ENCODE measurements at regions not wholly inside any gene's neighbourhood (a gene's known extent, or its start where the extent isn't known, plus 50 kb on each side); places are given as distances from the start of the nearest gene placed in this dataset.

- ChIA-PET CTCF (interaction anchor here (1.4 kb wide), 1 partner anchor 11 kb away, joined by 10 read pairs; no protein-coding TSS in a partner anchor), POLR2A (no interaction called here)
- Histone ChIP-seq H3K9me3 (replicated peaks; ENCODE audit: control insufficient read depth, insufficient read depth, low read length) (no peaks in the 10 kb centered on the region), H3K36me3 (ENCODE audit: control insufficient read depth in 2 of 2, extremely low read depth in 1 of 2, insufficient read depth in 2 of 2, low read length in 2 of 2) (no peaks in the 10 kb centered on the region), H3K79me2 (ENCODE audit: control insufficient read depth, insufficient read depth, low read length) (no peaks in the 10 kb centered on the region), H4K20me1 (replicated peaks; ENCODE audit: control insufficient read depth, extremely low read depth, insufficient read depth, low read length) (no peaks in the 10 kb centered on the region), H3K27ac (ENCODE audit: insufficient read depth, low read depth, low read length) (no peak overlapping the region), H3K4me3 (replicated peaks in 1 of 3; ENCODE audit: insufficient read depth in 1 of 3, low read depth in 1 of 3, low read length in 3 of 3) (no peak overlapping the region), H2AFZ (ENCODE audit: low read depth, low read length) (no peak overlapping the region), H3K9me1 (replicated peaks; ENCODE audit: control insufficient read depth, extremely low read depth, insufficient read depth, low read length) (no peaks in the 10 kb centered on the region), H3K27me3 (ENCODE audit: control insufficient read depth in 2 of 2, insufficient read depth in 2 of 2, low read length in 2 of 2) (no peaks in the 10 kb centered on the region), H3K4me1 (ENCODE audit: control insufficient read depth, extremely low read depth, insufficient read depth, low read length) (no peaks in the 10 kb centered on the region), H3K9ac (replicated peaks; ENCODE audit: extremely low read depth, insufficient read depth, low read length) (no peak overlapping the region), H3K4me2 (ENCODE audit: insufficient read depth, low read length) (no peak overlapping the region)
- intact Hi-C loops (cut with micrococcal nuclease) (no loop called here), dilution Hi-C loops (cut with MboI; ENCODE audit: extremely low pct_ligation_motif_present, low sequenced_read_pairs) (no loop called here)
- no peak for DNase-seq (ENCODE audit: low read depth, low spot score)
- no TSS peak for BruUV-seq (replicated peaks)
- TF ChIP-seq POLR2AphosphoS5 (IDR thresholded peaks at IDR 0.05; ENCODE audit: insufficient read depth, low read depth, low read length) (no peak), JUN (IDR thresholded peaks at IDR 0.05; ENCODE audit: borderline replicate concordance, insufficient read depth, insufficient read length, low read depth) (no peak), FOS (IDR thresholded peaks at IDR 0.05; ENCODE audit: borderline replicate concordance, insufficient read depth, low read length) (no peak), EZH2 (IDR thresholded peaks at IDR 0.05; ENCODE audit: borderline replicate concordance, low read depth, low read length, severe bottlenecking) (no peak), MAX (IDR thresholded peaks at IDR 0.05; ENCODE audit: insufficient read depth, insufficient read length) (no peak), GATA2 (IDR thresholded peaks at IDR 0.05; ENCODE audit: insufficient read depth, insufficient read length, low read depth, low read length) (no peak), MYC (IDR thresholded peaks at IDR 0.05; ENCODE audit: low read depth, low read length) (no peak), POLR2A (IDR thresholded peaks at IDR 0.05; ENCODE audit: low read depth, low read length) (no peak)
- TF ChIP-seq, protein P1, sequence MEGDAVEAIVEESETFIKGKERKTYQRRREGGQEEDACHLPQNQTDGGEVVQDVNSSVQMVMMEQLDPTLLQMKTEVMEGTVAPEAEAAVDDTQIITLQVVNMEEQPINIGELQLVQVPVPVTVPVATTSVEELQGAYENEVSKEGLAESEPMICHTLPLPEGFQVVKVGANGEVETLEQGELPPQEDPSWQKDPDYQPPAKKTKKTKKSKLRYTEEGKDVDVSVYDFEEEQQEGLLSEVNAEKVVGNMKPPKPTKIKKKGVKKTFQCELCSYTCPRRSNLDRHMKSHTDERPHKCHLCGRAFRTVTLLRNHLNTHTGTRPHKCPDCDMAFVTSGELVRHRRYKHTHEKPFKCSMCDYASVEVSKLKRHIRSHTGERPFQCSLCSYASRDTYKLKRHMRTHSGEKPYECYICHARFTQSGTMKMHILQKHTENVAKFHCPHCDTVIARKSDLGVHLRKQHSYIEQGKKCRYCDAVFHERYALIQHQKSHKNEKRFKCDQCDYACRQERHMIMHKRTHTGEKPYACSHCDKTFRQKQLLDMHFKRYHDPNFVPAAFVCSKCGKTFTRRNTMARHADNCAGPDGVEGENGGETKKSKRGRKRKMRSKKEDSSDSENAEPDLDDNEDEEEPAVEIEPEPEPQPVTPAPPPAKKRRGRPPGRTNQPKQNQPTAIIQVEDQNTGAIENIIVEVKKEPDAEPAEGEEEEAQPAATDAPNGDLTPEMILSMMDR (IDR thresholded peaks at IDR 0.05; ENCODE audit: extremely low read depth in 1 of 2, insufficient read depth in 1 of 2, low read depth in 1 of 2, low read length in 2 of 2) = no peak
- FAIRE-seq = no peak
Measured at GRCh38 chr7:12469568-12469967, 65.9 kb upstream of the VWDE start.
